SK-N-SH treated with all-trans-retinoic acid at 6 μM for 48 hours (cell line): ENCODE measurements at regions not wholly inside any gene's neighbourhood (a gene's known extent, or its start where the extent isn't known, plus 50 kb on each side); places are given as distances from the start of the nearest gene placed in this dataset.

Experiments used
- ESRRG ChIP-seq: fragments of 250-450 bp; sonication (Bioruptor Pico); IDR thresholded peaks from 2 replicates; pipeline ENCODE4 v1.6.1; 2021; ENCODE audit warnings: mild to moderate bottlenecking
- SNAI2 ChIP-seq: fragments of 250-450 bp; sonication (Bioruptor Pico); IDR thresholded peaks from 2 replicates; pipeline ENCODE4 v1.5.0; 2020; ENCODE audit warnings: mild to moderate bottlenecking, moderate library complexity

- no peak for TF ChIP-seq ESRRG (CRISPR knock-in tag)
- TF ChIP-seq SNAI2 (CRISPR knock-in tag), result no peak
Measured at GRCh38 chr16:55255733-55256282, 68.2 kb upstream of the IRX6 start.
